Activated naive CD4-positive, alpha-beta T cell treated with anti-CD3 and anti-CD28 coated beads, Interleukin-2, amount 50 U/mL, for 72 hours (primary cell): ENCODE measurements at regions not wholly inside any gene's neighbourhood (a gene's known extent, or its start where the extent isn't known, plus 50 kb on each side); places are given as distances from the start of the nearest gene placed in this dataset.
A peak's percentile ranks its signal among the peaks of the same experiment; 100 is the strongest.

Source experiments
- ATAC-seq, 2 donors: fragments of 150-1000 bp; cut with Tn5 transposase; 2 replicates each; pipeline ENCODE4 v1.10.0; 2021; ENCODE audit warnings: mild to moderate bottlenecking in 2 of 2, moderate library complexity in 2 of 2
- DNase-seq, 2 donors: peaks; one replicate each; pipeline ENCODE4 v3.0.0; 2021 to 2022; ENCODE audit warnings: low spot score in 2 of 2
- H3K27ac Mint-ChIP-seq, 2 donors: one replicate each; pipeline ENCODE4 v1.8.0; 2022; ENCODE audit warnings: mild to moderate bottlenecking in 2 of 2, mixed read lengths in 2 of 2
- H3K36me3 Mint-ChIP-seq, 2 donors: one replicate each; pipeline ENCODE4 v1.8.0; 2022; ENCODE audit warnings: mixed read lengths in 2 of 2
- H3K9me3 Mint-ChIP-seq, 2 donors: one replicate each; pipeline ENCODE4 v1.8.0; 2022; ENCODE audit warnings: mixed read lengths in 2 of 2

DNA sequence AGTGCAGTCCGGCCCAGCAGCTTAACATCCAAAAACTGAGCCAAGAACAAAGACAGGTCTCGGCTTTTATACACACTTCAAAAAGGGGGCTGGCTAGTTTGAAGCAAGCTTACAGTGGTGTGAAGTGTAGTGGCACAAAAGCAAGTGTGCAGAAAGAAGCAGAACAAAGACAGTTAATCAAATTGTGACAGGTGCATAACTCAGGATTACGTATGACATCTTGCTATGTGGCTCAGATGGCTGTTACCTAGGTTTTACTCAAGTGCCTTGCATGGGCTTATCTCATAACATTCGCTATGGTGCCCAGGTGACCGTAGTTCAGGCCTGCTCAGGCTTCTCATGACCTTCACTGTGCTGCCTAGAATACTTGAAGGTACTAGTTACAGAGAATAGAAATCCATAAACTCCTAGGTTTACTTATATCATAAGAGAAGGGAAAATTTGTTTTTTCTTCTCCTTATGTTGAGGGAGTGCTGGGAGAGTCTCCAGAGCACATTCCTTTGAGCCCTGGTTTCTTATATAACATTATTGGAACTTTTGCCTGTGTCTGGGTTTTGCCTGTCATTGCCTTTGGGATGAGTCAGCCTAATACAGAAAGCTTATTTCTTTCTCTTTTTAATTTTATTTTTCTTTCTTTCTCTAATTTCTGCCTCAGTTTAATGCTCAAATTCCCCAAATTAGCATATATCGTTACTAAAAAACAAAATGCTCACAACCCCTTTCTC lies 1629.1 kb upstream of the PCDH20 start:
- ATAC-seq (no peak), DNase-seq (no peak)
- Mint-ChIP-seq H3K9me3 (peaks cover 10 to 15% of the 10 kb centered on the region in 2 donors), H3K36me3 (peaks cover 0 to 4% of the 10 kb centered on the region in 2 donors), H3K27ac (no peak overlapping the region)

DNA sequence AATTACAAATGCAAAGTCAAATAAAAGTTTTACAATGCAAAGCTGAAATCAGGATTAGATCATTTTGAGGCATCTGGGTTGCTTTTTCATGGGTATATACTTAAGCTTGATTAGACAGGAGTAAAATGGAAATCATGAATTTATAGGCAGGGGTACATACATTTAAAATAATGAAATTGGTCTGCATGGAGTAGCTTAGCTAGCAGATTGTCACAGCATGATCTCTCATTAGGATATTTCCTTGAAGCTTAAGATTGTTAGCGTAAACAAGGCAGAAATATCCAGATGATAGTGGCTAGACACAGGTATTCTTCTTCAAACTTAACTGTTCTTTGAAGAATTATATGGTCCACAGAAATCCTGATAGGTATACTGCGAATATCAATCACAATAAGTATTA lies 1627.0 kb upstream of the PCDH20 start:
- Mint-ChIP-seq H3K9me3 (peaks cover 10 to 16% of the 10 kb centered on the region in 2 donors), H3K27ac (no peak overlapping the region), H3K36me3 (peaks cover 0 to 4% of the 10 kb centered on the region in 2 donors)
- ATAC-seq, result no peak
- DNase-seq, result no peak

DNA sequence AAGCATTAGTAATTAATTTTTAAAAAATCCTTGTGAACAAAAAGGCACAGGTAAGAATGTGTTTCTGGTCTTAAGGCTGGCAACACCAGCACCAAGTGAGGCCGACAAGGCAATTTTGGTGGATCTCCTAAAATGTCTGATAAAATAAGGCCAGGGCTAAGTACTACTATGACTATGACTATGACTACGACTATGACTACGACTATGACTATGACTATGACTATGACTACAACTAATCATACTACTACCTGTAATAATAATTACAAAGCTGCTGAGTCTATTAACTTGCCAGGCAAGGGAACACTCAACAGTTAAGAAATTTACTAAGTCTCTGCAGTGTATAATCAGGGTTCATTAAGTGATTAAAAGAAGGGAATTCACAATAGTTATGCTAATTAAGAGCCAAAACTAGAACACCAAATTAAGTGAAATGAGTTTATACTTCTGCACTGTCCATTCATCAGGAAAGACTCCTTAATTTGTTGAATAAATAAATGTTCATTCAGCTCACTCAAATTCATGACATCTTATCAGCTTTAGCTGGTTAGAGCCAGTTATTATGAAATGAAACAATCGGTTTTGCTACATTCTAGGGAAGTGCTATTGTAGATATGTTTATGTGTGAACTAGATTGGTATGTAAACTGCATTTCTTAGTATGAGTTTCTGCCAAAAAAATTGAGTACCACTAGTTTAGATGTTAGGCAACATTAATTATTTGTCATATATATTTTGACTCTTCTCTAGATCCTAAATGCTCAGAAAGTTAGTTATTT lies 1626.2 kb upstream of the PCDH20 start:
- Mint-ChIP-seq H3K27ac (no peak overlapping the region), H3K9me3 (peaks cover 10 to 20% of the 10 kb centered on the region in 2 donors), H3K36me3 (peaks cover 0 to 4% of the 10 kb centered on the region in 2 donors)
- ATAC-seq (peak in 1 of 2 donors; percentile 22), DNase-seq (no peak)

DNA sequence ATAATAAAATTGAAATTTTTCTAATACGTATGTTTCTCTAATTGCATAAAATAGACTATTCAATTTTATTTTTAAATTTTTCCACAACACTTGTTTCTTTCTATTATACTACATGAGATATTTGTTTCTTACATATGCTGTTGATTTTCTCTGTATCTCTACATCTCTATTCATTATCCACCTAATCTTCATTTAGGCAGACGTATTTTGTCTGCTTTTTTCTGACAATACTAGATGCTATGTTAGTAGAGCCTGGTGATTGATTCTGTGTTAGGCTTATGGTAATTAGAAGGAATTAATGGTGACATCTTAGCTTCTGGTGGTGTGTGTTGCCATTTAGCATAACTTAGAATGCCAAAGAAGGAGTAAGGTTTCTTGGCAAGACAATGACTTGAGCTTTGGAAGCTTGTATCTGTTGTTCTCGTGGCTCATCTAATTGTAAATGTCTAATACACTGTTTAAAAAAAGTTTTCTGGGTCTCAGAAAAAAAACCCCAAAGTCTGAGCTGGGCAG lies 1610.7 kb upstream of the PCDH20 start:
- ATAC-seq, result no peak
- H3K36me3 Mint-ChIP-seq, result no peaks in the 10 kb centered on the region
- peaks cover 10 to 24% of the 10 kb centered on the region in 2 donors for H3K9me3 Mint-ChIP-seq
- no peak overlapping the region for H3K27ac Mint-ChIP-seq
- DNase-seq, result no peak

DNA sequence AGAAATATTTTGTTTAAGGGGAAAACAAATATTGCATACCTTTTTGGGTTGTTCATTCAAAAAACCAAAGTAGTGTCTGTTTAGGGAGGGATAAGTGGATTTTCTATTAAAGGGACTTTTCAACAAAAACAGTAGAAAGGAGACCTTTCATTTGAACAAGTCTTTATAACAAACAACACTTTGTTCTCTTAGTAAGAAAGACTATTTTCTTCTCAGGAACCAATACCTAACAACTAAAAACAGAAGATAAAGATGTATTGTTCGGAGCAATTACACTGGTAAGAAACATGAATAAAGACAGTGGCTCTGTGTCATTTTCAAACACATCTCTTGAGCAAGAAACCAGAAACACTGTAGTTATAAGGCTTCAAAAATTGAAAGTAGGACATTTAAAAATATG lies 1610.1 kb upstream of the PCDH20 start:
- no peak for ATAC-seq
- H3K9me3 Mint-ChIP-seq, result peaks cover 10 to 24% of the 10 kb centered on the region in 2 donors
- H3K27ac Mint-ChIP-seq, result no peak overlapping the region
- H3K36me3 Mint-ChIP-seq, result no peaks in the 10 kb centered on the region
- DNase-seq, result no peak

DNA sequence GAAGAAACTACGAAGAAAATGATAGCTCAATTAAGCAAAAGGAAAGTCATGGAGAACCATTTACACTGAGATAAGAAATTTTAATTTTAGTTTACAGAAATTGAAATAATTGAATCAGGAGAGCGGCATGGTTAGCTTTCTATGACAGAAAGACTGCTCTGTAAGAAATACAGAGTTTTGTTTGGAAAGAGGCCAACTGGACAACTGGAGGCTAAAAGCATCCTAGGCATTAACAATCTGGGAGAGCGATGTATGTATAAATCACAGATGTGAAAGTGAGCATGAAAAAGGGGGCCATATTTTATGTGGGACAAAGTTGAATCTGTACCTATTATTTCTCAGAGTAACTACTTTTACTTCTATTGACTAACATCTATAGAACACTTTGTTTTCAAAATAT lies 1608.8 kb upstream of the PCDH20 start:
- no peak for ATAC-seq
- Mint-ChIP-seq H3K36me3 (no peaks in the 10 kb centered on the region), H3K27ac (no peak overlapping the region), H3K9me3 (peaks cover 10 to 18% of the 10 kb centered on the region in 2 donors)
- no peak for DNase-seq

DNA sequence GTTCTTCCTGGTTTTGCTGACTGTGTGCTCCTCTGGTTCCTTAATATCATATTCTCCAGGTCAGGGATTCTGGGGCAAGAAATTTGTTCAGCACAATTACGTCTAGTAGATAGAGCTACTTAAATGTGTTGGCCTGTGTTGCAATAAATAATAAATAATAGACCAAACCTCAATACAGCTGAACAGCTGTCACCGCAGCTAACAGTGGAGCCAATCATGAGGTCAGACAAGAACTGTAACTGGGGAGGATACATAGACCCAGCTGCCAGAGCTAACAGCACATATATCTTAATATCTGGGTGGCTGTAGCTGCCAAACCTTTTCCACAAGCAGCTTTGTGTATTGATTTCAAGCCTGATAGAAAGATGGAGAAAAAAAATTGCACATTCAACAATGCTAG lies 1596.3 kb upstream of the PCDH20 start:
- no peak for DNase-seq
- Mint-ChIP-seq H3K9me3 (peaks cover 29 to 31% of the 10 kb centered on the region in 2 donors), H3K36me3 (peaks cover 0 to 11% of the 10 kb centered on the region in 2 donors), H3K27ac (no peak overlapping the region)
- no peak for ATAC-seq

DNA sequence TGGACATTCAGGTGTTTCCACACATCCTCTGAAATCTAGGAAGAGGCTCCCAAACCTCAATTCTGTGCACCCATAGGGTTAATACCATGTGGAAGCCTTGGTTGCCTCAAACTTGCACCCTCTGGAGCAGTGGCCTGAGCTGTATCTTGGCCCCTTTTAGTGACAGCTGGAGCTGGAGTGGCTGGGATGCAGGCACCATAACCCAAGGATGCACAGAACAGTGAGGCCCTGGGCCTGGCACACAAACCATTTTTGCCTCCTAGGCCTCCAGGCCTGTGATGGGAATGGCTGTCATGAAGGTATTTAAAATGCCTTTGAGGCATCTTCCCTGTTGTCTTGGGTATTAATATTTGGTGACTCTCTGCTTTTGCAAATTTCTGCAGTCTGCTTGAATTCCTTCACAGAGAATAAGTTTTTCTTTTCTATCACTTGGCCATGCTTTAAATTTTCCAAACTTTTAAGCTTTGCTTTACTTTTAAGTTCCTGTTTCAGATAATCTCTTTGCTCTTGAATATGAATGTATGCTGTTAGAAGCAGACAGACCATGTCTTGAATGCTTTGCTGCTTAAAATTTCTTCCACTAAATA lies 1594.5 kb upstream of the PCDH20 start:
- Mint-ChIP-seq H3K9me3 (peaks cover 22 to 34% of the 10 kb centered on the region in 2 donors), H3K27ac (no peak overlapping the region), H3K36me3 (peaks cover 0 to 9% of the 10 kb centered on the region in 2 donors)
- DNase-seq (no peak), ATAC-seq (no peak)

DNA sequence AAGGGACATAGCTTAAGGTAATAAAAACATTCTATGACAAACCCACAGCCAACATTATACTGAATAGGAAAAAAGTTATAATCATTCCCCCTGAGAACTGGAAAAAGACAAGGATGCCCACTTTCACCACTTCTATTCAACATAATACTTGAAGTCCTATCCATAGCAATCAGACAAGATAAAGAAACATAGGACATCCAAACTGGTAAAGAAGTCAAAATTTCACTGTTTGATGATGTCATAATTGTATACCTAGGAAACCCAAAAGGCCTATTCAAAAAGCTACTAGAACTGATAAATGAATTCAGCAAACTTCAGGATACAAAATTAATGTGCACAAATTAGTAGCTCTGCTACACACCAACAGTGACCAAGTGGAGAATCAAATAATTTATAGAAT lies 1590.0 kb upstream of the PCDH20 start:
- DNase-seq (no peak), ATAC-seq (no peak)
- Mint-ChIP-seq H3K9me3 (peaks cover 28 to 39% of the 10 kb centered on the region in 2 donors), H3K36me3 (peaks cover 0 to 13% of the 10 kb centered on the region in 2 donors), H3K27ac (no peak overlapping the region)

DNA sequence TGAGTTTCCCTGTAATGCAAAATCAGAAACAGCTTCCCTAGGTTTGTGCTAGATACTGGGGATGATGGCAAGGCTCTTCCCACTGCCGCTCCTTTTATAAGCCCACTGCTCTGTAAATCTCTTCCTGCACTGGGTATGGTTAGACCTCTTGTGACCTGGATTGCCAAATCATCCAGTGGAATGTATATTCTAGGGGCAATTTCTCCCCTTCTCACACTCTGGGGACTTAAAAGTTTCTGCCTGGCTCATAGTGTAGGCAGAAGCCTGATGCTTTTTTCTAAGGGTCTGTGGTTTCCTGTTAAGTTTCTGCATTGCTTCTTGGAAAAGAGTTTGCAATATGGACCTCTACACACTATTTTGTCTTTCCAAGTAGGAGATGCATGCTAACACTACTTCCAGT lies 1582.0 kb upstream of the PCDH20 start:
- ATAC-seq (no peak), DNase-seq (no peak)
- peaks cover 6 to 7% of the 10 kb centered on the region in 2 donors for H3K36me3 Mint-ChIP-seq
- peaks cover 24 to 28% of the 10 kb centered on the region in 2 donors for H3K9me3 Mint-ChIP-seq
- H3K27ac Mint-ChIP-seq, result no peak overlapping the region

DNA sequence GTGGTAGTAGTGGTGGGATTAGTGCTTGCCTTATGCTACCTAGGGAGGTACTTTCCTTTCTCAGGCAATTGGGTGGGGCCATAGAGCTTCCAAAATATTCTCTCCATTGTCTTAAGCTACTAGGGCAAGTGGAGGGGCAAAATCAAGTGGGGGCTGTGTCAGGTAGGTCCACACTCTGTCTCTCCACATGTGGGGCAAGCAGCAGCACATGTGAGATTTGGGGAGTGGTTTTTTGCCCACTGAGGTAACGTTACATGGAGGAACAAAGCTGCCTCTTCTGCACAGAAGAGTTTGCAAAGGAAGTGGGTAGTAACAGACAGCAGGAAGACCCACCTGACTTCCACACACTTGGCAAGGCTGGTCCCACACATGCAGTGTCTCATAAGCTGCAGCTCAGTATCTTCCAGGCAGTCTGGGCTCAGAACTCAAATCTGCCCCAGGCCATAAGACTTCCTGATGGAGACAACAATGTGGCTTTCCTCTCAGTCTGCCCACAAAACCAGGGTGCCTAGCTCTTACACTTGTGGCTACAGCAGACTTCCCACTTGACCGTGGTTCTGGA lies 1581.5 kb upstream of the PCDH20 start:
- Mint-ChIP-seq H3K27ac (no peak overlapping the region), H3K9me3 (peaks cover 19 to 22% of the 10 kb centered on the region in 2 donors), H3K36me3 (peaks cover 1 to 6% of the 10 kb centered on the region in 2 donors)
- ATAC-seq, result no peak
- no peak for DNase-seq

DNA sequence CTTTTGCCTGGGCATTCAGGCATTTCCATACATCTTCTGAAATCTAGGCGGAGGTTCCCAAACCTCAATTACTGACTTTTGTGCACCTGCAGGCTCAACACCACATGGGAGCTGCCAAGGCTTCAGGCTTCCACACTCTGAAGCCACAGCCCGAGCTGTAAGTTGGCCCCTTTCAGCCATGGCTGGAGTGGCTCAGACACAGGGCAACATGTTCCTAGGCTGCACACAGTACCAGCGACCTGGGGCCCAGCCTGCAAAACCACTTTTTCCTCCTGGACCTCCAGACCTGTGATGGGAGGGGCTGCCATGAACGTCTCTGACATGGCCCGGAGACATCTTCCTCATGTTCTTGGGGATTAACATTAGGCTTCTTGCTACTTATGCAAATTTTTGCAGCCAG lies 1558.2 kb upstream of the PCDH20 start:
- no peak for ATAC-seq
- peaks cover 8 to 24% of the 10 kb centered on the region in 2 donors for H3K9me3 Mint-ChIP-seq

DNA sequence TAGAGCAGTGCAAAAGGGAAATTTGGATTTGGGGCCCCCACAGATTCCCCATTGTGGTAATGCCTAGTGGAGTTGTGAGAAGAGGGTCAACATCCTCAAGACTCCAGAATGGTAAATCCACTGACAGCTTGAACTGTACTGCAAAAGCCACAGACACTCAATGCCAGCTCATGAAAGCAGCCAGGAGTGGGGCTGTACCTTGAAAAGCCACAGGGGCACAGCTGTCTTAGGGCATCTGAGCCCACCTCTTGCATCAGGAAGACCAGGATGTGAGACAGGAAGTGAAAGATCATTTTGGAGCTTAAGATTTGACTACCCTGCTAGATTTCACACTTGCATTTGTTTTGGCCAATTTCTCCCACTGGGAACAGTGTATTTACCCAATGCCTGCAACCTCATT lies 1548.9 kb upstream of the PCDH20 start:
- ATAC-seq (no peak), DNase-seq (no peak)
- Mint-ChIP-seq H3K27ac (no peak overlapping the region), H3K9me3 (peaks cover 33 to 34% of the 10 kb centered on the region in 2 donors), H3K36me3 (no peaks in the 10 kb centered on the region)

More for the DNA sequence above, 1558.2 kb upstream of the PCDH20 start:
- no peak for DNase-seq
- Mint-ChIP-seq H3K27ac (no peak overlapping the region), H3K36me3 (no peaks in the 10 kb centered on the region)

DNA sequence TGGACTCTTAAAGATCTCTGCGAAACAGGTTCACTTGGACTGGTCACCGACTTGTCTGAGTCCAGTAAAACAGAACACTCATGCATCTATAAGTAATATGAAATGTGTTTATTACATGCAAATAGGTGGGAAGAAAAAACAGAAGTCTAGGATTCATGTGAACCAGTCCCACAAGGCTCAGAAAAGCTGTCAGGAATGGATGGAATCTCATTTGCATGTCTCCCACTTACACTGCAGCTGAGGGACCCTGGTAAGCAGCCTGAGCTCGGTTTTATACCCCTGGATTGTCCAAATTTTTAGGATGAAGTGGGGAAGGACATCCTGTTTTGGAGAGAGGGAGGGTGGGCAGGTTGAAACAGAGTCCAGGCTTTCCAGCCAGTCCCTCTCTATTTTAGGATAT lies 1545.1 kb upstream of the PCDH20 start:
- Mint-ChIP-seq H3K36me3 (no peaks in the 10 kb centered on the region), H3K9me3 (peaks cover 22 to 24% of the 10 kb centered on the region in 2 donors), H3K27ac (no peak overlapping the region)
- ATAC-seq, result no peak
- DNase-seq, result no peak

DNA sequence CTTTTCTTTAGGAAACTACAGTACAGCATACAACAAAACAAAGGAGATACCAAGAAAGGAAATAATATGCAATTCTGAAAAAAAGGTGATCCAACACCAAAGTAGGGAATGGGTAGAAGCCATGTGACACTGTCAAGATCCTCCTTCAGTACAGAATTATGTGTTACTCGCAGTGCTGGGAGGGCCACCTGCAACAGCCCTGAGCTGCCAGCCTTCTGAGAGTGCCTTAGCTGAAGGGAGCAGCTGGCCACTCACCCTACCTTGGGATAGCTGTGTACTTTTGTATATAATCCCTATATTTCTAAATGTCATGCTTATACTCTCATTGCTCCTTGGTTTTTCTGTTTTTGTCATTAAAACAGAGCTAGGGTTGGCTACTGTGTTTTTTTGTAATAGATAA lies 1518.2 kb upstream of the PCDH20 start:
- DNase-seq (no peak), ATAC-seq (no peak)
- Mint-ChIP-seq H3K9me3 (peaks cover 15 to 16% of the 10 kb centered on the region in 2 donors), H3K36me3 (peaks cover 0 to 5% of the 10 kb centered on the region in 2 donors), H3K27ac (no peak overlapping the region)

DNA sequence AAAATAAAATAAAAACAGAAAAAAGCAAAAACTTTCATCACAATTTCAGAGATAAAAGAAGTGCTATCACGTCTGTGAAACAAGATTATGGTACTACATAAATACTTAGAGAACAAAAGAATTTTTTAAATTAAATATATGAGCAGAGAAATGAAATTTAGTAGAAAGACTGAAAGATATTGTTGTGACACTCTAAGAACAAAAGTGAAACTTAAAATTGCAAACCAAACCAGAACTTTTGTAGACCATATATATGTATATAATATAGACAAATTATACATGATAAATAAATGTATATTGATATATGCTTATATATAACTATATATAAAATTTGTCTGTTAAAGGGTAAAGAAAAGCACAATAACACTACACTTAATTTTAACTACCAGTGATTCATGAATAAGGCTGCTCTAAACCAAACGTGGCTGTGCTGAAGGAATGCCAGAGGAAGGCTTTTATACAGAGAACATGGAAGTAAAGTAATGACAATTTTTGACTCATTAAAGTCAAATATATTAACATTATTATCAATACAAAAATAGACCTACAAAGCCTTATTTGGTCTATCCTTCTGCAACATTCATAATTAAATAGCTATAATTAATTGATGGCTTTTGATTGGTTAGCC lies 1516.7 kb upstream of the PCDH20 start:
- Mint-ChIP-seq H3K27ac (no peak overlapping the region), H3K36me3 (peaks cover 0 to 9% of the 10 kb centered on the region in 2 donors), H3K9me3 (peaks cover 11 to 15% of the 10 kb centered on the region in 2 donors)
- ATAC-seq (no peak), DNase-seq (no peak)
